UCSD-AML1 (cell line): ENCODE measurements at regions not wholly inside any gene's neighbourhood (a gene's known extent, or its start where the extent isn't known, plus 50 kb on each side); places are given as distances from the start of the nearest gene placed in this dataset.

Experiments
- DNase-seq: peaks from one replicate; lab custom pipeline; 2025; ENCODE audit not compliant: unreplicated experiment; lab: John Stamatoyannopoulos, UW

DNA sequence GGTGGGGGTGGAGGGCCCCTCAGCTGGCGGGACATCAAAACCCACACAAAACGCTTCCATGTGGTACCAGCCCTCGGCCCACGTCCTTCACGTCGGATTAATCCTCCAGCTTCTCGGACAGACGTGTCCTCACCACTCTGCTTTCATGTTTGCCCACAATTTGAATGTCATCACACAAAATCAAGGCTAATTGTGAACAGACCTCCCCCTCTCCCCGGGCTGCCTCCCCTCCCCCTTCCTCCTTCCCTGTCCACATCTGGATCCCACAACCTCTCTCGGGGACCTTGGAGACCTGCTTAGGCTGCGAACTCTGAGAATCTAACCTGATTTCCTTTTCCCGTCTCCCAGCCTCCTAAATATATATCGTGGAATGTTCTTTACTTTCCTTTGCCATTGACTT lies 262.9 kb downstream of the MN1 start:
- no peak for DNase-seq

DNA sequence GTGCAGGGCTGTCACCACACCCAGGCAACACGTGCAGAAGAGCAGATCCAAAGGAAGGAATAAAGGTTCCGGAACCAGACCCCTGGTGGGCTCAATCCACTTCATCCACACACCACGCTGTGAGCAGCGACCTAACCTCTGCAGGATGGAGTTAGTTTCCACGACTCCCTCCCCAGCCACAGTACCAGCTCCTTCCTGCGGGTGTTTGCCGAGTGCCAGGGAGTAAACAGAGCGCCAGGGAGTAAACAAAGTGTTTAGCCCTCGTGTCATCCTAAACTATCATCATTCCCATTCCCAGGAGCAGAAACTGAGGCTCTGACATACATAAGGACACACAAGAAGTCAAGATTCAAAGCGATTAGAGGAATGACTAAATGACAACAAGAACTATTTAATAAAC lies 261.3 kb downstream of the MN1 start:
- DNase-seq = no peak

DNA sequence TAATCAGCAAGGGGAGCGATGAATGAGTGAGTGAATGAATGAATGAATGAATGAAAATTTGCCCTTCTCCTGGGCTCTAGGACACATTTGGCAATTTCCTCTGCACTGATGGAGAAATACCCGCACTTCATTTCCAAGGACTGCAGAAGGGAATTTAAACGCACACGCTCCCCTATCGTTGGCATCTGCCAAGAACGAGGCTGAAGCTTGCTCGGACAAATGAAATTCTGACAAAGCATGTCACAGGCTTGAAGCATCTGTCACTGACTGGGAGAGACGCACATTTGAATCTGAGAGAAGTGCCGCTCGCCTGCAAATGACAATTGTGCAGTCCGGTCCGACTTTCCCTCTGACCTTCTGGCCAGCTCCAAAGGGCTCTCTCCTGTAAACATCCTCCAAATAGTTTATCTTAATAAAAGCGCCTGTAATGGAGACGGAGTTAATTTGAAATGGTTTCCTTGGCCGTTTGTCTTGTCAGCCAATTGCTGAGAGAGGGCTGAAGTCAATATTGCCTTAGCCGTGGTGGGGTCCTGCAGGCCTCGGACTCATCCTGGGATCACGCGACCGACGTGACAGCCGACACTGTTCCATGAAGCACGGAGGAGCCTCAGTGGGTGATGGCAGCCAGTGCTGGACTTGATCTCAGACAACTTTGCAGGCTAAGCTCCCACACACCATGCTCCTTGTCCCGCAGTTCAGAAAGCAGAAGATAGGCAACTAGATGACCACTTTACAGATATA lies 260.7 kb downstream of the MN1 start:
- no peak for DNase-seq

DNA sequence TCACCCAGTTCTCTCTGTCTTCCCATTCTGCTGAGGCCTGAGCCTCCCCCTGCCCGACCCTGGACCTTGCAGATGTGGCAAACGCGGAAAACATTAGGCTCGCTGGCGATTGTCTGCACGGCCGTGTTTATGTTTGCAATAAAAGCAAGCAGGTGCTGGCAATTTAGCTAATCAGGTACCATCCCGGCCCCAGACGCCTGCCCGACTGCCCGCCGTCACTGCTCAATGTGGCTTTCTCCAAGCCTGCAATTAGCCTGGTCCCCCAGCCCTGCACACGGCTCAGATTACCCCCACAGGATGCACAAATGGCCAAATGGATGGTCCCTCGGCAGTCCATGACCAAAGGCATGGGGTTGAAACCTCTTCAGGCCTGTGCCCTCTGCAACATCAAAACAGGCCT lies 259.7 kb downstream of the MN1 start:
- DNase-seq = no peak

DNA sequence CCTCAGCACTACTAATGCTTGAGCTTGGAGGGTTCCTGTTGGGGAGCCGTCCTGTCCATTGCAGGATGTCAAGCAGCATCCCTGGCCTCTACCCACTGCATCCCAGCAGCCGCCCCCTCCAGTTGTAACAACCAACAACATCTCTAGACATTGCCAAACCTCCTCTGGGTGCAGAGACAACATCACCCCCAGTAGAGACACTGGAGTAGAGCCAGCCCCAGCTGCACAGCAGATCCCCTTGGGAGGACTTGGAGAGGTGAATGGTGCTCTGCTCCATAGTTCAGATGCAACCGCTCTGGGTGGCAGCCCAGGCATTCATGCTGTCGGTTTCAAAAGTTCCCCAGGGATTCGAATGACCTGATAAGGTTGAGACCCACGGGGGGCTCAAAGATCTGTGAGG lies 259.0 kb downstream of the MN1 start:
- DNase-seq = no peak

DNA sequence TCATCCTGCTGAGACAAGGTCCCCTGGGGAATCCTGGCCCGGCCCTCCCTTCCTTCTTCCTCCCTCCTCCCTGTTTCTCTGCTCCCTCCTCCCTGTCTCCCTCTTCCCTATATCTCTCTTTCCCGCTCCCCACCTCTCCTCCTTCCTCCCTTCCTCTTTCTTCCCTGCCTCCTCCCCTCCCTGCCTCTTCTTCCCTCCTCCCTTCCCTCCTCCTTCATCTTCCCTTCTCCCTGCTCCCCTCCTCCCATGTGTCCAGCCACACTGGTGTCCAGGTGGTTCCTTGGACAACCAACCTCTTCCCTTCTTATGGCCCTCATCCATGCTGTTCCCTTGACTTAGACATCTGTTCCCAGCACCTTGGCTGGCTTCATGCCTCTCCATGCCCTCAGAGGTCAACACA lies 258.1 kb downstream of the MN1 start:
- no peak for DNase-seq

DNA sequence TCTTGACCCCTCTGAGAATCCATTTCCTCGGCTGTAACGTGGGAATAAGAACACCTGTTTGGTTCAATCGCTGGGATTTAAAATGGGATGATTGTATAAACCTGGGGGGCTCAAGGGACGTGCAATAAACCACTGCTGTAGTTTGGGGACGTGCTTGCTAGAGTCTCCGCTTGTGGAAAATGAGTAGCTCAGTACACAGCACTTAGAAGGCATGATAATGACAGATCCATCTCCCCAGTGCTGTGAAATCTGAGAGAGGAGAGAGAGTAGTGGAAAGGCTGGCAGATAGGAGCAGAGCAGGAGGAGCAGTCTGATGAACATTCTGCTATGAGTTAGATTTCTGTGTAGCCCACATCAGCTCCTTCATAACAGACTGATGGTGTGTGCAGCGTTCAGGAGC lies 256.5 kb downstream of the MN1 start:
- no peak for DNase-seq

DNA sequence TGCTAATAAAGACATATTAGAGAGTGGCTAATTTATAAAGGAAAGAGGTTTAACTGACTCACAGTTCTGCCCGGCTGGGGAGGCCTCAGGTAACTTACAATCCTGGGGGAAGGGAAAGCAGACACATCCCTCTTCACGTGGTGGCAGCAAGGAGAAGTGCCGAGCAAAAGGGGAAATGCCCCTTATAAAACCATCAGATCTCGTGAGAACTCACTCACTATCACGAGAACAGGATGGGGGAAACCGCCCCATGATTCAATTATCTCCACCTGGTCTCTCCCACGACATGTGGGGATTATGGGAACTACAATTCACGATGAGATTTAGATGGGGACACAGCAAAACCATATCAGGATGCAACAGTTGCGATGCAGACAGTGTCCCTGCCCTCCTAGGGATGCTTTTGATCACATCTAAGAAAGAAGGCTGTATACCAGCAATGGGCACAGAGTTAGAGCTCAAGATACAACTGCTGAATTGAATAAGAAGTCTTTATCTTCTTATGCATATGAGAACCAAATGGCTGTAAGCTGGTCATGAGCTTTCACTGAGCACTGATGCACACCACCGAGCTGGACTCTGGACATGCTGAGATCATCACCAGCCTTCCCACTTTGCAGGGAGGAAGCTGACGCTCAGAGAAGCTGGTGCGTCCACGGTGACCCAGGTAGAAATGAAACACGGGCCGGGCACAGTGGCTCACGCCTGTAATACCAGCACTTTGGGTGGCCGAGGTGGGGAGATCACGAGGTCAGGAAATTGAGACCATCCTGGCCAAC lies 255.2 kb downstream of the MN1 start:
- no peak for DNase-seq

DNA sequence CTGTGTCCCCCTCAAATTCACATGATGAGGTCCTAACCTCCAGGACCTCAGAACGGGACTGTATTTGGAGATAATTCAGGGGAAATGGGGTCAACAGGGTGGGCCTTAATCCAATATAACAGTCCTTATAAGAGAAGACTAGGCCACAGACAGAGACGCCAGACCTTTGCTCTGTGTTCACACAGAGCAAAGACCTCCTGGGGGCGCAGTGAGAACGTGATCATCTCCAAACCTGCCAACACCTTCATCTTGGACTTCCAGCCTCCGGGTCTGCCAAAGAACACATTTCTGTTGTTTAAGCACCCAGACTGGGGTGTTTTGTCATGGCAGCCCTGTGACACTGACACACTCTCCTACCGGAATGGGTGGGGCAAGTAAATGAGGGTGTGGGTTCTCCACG lies 250.2 kb downstream of the MN1 start:
- DNase-seq = no peak

DNA sequence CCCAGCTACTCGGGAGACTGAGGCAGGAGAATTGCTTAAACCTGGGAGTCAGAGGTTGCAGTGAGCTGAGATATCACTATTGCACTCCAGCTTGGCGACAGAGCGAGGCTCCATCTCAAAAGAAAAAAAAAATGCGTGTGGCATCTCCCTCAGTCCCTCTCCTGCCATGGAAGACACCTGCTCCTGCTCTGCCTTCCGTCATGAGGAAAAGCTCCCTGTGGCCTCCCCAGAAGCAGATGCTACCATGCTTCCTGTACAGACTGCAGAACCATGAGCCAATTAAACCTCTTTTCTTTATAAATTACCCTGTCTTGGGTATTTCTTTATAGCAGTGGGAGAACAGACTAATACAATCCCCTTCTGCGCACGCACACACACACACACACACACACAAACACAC lies 249.4 kb downstream of the MN1 start:
- DNase-seq = no peak

DNA sequence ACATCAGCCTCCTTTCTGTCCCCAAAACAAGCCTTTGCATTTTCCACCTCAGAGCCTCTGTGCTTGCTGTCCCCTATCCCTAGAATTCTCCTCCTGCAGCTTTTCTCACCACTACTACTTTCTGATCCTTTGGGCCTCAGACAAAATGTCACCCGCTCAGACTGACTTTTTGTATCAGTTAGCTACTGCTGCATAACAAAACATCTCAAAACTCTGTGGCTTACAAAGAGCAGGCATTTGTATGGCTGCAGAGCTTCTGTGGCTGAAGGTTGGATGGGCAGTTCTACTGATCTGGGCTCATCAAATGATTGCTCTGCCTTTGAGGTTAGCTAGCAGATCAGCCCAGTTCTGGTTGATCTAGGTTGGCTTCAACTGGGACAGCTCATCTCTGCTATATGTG lies 248.7 kb downstream of the MN1 start:
- no peak for DNase-seq

DNA sequence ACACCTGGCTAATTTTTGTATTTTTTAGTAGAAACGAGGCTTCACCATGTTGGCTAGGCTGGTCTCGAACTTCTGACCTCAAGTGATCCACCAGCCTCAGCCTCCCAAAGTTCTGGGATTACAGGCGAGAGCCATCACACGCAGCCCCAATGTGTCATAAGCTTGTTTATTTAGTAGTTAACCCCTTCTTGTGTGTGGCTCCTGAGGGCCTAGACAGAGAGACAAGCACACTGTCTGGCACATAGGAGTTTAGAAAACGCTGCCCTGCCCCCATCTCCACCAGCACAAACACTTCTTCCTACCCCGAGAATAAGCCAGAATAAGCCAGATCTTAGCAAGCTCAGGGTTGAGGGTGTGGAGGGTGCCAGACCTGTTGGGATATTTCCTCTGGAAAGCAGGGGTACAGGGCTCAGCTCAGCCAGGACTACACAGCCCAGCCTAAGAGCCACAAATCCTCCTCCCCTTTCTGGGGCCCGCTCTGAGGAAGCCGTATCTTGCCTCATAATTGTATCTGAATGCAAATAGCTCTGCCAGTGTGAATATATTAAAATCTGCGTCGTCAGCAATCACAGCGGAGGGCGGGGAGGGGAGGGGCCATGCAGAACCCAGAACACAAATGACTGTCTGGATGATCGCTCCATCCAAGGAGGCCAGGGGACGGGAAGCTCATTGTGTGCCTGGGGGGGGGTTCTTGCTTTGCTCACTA lies 247.3 kb downstream of the MN1 start:
- no peak for DNase-seq

DNA sequence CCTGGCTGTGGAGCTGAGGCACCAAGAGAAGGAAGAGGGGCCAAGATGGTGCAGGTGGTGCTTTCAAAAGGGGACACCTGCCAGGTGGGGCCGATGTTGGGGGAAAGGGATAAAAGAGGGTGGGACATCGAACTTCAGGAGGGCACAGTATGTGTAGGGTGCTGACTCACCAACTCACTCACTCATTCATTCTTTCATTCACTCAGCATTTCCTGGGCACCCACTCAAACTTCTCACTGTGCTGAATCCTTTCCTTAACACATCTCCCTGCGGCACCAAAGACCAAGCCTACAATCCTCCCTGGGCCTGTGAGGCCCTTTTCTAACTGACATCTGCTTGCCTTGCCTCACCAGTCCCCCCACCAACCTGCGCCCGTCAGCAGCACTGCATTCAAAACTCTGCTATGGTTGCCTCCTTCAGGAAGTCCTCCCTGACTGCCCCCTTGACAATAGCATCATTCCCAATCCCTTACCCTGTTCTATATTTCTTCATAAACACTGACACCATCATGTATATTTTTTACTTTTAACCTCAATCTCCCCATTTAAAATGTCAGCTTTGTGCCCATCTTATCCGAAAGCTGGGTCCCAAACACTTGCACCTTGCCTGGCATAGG lies 246.6 kb downstream of the MN1 start:
- DNase-seq = no peak

DNA sequence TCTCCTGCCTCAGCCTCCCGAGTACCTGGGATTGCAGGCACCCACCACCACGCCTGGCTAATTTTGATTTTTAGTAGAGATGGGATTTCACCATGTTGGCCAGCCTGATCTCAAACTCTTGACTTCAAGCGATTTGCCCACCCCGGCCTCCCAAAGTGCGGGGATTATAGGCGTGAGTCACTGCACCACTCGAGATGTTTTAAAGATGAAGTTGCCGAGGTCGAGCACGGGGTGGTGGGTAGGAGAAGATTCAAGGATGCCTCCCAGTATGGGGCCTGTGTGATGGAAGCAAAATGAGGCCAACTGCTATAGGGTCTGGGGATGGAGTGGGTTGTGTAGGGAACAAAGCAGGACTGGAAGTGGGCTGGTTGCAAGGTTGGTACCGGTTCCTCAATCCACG lies 245.2 kb downstream of the MN1 start:
- no peak for DNase-seq

DNA sequence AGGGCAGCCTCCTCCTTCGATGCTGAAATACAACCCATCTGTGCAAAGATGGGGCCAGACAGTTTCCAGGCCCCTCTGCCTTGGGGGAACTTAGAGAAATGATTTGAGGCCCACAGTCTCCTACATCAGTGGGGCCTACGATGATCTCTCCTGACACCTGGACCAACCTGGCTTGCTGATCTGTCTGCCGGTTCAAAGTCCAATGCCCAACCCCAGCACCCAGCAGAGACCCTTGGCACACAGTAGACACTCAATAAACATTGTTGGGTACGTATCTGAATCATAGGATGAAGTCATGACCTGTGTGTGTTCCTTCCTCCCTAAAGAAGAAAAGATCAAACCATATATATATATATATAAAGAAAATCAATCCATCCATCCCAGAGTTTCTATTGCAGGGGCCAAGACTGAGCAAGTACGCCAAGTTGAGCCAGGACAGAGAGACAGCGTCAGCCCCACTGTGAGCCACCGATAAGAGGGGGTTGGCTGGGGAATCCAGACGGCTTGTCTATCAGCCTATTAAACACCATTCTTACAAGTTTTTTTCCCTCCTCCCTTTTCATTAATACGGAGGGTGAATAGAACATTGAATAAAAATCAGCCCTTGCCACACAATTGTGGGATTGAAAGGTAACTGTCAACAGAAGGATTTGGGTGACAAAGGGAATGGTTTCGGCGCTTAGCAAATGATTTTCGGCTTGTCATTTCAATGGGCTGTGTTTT lies 244.1 kb downstream of the MN1 start:
- DNase-seq = no peak

DNA sequence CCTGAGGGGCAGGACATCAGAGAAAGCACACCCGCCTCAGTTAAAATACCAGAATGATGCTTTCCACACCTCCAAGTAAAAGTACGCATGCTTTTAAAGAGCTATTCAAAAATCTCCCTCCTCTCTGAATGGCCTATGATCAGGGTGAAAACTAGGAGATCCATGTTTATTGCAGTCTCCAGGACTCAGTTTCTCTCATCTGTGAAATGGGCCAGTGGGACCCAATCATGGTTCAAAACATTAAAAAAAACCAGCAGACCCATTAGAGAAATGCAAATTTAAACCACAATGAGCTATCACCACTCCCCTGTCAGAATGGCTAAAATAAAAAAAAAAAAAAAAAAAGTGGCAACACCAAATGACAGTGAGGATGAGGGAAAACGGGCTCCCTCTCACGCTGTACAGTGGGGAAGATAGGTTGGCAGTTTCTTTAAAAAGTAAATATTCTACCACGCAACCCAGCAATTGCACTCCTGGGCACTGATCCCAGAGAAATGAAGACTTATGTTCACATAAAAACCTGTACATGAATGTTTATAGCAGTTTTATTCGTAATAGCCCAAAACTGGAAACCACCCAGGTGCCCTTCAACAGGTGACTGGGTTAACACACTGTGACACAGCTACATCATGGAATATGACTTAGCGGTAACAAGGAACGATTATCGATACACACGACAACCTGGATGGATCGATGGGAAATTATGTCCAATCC lies 242.7 kb downstream of the MN1 start:
- DNase-seq = no peak

DNA sequence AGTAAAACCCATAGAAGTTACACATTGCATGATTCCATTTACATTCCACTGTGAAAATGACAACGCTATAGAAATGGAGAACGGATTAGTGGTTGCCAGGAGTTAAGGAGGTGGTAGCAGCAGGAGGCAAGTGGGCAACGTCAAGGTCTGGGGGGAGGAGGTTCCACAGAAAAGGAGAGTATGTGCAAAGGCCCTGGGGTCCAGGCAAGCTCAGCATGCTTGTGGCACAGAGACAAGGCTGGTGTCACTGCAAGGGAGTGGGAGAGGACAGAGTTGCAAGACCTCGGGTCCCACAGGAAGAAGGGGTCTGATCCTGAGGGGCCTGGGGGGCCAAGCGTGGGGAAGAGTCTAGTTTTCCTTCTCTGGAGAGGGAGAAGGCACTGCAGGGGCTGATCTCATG lies 240.8 kb downstream of the MN1 start:
- DNase-seq = no peak

DNA sequence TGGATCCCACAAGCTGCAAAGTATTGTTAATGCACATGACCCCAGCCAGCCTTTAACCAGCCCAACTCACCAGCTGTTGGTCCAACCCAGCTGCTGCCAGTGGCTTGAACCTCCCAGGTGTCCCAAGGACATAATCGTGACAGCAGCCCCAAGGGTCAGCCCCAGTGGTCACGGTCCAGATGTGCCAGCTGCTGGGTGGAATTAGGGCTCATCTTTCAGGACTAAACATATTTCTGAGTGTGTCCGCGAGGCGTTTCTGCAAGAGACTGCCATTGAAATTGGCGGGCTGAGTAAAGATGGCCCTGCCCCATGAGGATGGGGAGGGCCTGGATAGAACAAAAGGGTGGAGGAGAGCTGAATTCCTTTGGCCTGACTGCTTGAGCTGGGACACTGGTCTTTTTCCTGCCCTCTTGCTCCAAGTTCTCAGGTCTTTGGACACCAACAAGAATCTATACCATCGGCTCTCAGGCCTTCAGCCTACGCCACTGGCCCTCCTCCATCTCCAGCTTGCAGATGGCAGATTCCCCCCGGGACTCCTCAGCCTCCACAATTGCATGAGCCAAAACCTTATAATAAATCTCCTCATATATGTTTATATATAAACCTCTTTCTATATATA lies 240.2 kb downstream of the MN1 start:
- no peak for DNase-seq

DNA sequence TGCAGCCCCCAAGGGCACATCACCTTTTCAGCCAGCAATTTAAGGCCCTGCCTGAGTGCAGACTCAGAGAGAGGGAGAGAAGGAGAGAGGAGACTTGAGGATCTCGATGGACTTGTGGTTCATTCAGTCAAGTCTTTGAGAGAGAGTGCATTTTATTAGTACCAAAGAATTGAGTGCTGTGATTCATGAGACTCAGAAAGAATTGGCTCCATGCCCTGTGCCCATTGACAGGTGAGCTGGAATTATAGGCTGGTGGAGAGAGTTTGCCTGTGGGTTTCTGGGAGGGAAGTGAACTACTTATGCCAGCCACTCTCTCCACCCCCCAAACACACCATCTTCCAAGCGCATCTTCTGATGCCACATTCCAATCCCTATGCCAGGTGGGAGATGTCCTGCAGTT lies 236.8 kb downstream of the MN1 start:
- DNase-seq = no peak

DNA sequence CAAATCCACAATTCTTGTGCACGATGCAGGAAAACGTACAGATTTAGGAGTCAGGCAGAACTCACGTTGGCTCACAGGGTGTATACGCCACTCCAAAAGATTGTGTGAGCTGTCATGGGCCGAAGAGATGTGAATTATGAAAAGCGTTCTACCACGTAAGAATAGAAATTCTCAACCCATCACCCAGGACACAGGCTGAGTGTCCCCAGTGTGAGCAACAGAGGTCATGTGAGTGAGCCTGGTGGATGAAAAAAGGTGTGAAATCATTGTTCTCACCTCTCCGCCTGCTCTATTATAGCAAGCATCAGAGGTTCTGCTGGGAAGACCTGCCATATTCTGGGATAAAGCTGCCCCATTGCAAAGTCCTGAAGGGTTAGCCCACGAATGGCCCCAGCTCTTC lies 235.0 kb downstream of the MN1 start:
- DNase-seq = no peak
